ENCODE measurements at regions not wholly inside any gene's neighbourhood (a gene's known extent, or its start where the extent isn't known, plus 50 kb on each side); places are given as distances from the start of the nearest gene placed in this dataset.
"Not testable (repeated sequence)": the region's sequence is repeated elsewhere in the genome, so short reads cannot be mapped to it uniquely, and the experiment has no call there.

DNA sequence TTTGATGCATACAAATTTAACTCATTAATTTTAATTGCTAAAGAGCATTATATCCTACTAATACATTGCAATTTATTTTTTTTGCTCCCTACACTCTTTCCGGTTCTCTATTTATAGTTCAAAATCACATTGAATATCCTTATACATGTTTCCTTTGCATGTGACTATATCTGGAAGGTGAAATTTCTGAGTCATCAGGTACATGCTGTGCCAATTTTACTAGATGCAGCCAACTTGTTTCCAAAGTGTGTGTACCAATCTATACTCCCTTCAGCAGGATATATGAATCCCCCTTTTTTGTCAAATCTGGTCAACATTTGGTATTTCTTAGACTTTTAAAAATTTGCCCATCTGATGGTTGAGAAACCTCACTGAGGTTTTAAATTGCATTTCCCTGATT lies 602.9 kb upstream of the CAMK1G start:
- H3K9ac ChIP-seq (ENCODE audit: low read length in 3 of 3): no peak overlapping the region
- H3K4me3 ChIP-seq (ENCODE audit: low read length in 3 of 3): no peak overlapping the region
- intact Hi-C loops (cut with DNase I): no loop called here
- TF ChIP-seq, protein P1, sequence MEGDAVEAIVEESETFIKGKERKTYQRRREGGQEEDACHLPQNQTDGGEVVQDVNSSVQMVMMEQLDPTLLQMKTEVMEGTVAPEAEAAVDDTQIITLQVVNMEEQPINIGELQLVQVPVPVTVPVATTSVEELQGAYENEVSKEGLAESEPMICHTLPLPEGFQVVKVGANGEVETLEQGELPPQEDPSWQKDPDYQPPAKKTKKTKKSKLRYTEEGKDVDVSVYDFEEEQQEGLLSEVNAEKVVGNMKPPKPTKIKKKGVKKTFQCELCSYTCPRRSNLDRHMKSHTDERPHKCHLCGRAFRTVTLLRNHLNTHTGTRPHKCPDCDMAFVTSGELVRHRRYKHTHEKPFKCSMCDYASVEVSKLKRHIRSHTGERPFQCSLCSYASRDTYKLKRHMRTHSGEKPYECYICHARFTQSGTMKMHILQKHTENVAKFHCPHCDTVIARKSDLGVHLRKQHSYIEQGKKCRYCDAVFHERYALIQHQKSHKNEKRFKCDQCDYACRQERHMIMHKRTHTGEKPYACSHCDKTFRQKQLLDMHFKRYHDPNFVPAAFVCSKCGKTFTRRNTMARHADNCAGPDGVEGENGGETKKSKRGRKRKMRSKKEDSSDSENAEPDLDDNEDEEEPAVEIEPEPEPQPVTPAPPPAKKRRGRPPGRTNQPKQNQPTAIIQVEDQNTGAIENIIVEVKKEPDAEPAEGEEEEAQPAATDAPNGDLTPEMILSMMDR (IDR thresholded peaks at IDR 0.05; ENCODE audit: borderline replicate concordance, extremely low read depth, insufficient read depth): no peak
- H3K36me3 ChIP-seq (ENCODE audit: control insufficient read depth in 2 of 3, insufficient read depth in 3 of 3, low read length in 3 of 3): no peaks in the 10 kb centered on the region
- H3K27me3 ChIP-seq (ENCODE audit: control insufficient read depth, insufficient read depth, low read length): no peaks in the 10 kb centered on the region
- FAIRE-seq: no peak
- no peaks in the 10 kb centered on the region for H3K4me1 ChIP-seq (ENCODE audit: control insufficient read depth in 2 of 3, insufficient read depth in 2 of 3, low read depth in 1 of 3, low read length in 3 of 3)
- DNase-seq: no peak
- no peaks in the 10 kb centered on the region for H3K9me3 ChIP-seq (ENCODE audit: control insufficient read depth in 2 of 3, insufficient read depth in 1 of 3, low read length in 3 of 3)
- H3K27ac ChIP-seq (ENCODE audit: low read depth in 2 of 2, low read length in 2 of 2): no peak overlapping the region

DNA sequence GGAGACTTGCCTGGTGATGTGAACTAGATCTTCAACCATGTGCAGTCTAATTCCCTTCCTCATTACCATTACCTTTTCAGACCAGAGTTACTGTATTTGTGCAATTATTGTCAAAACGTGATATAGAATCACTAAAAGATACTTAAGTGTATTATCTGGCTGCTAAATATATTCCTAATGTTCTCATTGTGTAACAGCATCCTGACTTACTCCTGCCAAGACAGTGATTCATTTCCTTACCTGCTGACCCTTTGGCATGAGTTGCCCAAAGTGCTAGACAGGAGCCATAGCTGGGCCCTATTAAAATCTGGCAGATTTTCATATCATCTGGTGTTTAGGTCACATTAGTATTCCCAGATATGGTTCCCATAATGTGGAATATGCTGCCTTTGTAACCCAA lies 598.3 kb upstream of the CAMK1G start:
- H3K4me3 ChIP-seq (ENCODE audit: low read length in 3 of 3): no peak overlapping the region
- TF ChIP-seq, protein P1 (IDR thresholded peaks at IDR 0.05; ENCODE audit: borderline replicate concordance, extremely low read depth, insufficient read depth): no peak
- H3K4me1 ChIP-seq (ENCODE audit: control insufficient read depth in 2 of 3, insufficient read depth in 2 of 3, low read depth in 1 of 3, low read length in 3 of 3): no peaks in the 10 kb centered on the region
- intact Hi-C loops (cut with DNase I): no loop called here
- H3K9ac ChIP-seq (ENCODE audit: low read length in 3 of 3): no peak overlapping the region
- no peaks in the 10 kb centered on the region for H3K9me3 ChIP-seq (ENCODE audit: control insufficient read depth in 2 of 3, insufficient read depth in 1 of 3, low read length in 3 of 3)
- H3K36me3 ChIP-seq (ENCODE audit: control insufficient read depth in 2 of 3, insufficient read depth in 3 of 3, low read length in 3 of 3): no peaks in the 10 kb centered on the region
- FAIRE-seq (no peak), DNase-seq (no peak)
- no peak overlapping the region for H3K27ac ChIP-seq (ENCODE audit: low read depth in 2 of 2, low read length in 2 of 2)
- H3K27me3 ChIP-seq (ENCODE audit: control insufficient read depth, insufficient read depth, low read length): no peaks in the 10 kb centered on the region

DNA sequence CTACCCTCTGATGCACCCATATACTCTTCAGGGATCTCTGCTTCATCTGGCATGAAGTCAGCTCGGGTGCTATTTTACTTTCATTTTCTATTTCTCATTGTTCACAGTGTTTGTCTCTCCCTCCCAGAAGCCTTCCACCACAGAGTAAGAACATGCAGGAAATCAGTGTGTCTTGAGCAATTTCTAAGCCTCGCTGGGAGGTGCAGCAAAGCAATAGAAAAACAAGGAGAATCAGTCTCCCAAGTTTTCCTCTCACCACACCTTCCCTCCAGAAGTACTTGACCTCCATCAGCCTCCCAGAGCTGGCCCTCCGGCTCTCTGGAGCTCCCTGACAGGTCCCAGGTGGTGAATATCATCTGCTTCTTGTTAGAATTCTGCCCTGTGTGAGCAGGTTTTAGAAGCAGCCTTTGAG lies 594.7 kb upstream of the CAMK1G start:
- no peak overlapping the region for H3K27ac ChIP-seq (ENCODE audit: low read depth in 2 of 2, low read length in 2 of 2)
- DNase-seq: peak in 4 of 5 donors; percentile 31 to 73 (median 58)
- TF ChIP-seq, protein P1 (IDR thresholded peaks at IDR 0.05; ENCODE audit: borderline replicate concordance, extremely low read depth, insufficient read depth): no peak
- FAIRE-seq: no peak
- H3K36me3 ChIP-seq (ENCODE audit: control insufficient read depth in 2 of 3, insufficient read depth in 3 of 3, low read length in 3 of 3): no peaks in the 10 kb centered on the region
- no peaks in the 10 kb centered on the region for H3K27me3 ChIP-seq (ENCODE audit: control insufficient read depth, insufficient read depth, low read length)
- peak overlapping the region; percentile 34 to 68 (median 45) for H3K9ac ChIP-seq (ENCODE audit: low read length in 3 of 3)
- peak overlapping the region; percentile 53 to 69 (median 68) for H3K4me3 ChIP-seq (ENCODE audit: low read length in 3 of 3)
- H3K4me1 ChIP-seq (ENCODE audit: control insufficient read depth in 2 of 3, insufficient read depth in 2 of 3, low read depth in 1 of 3, low read length in 3 of 3): no peaks in the 10 kb centered on the region
- intact Hi-C loops (cut with DNase I): no loop called here
- H3K9me3 ChIP-seq (ENCODE audit: control insufficient read depth in 2 of 3, insufficient read depth in 1 of 3, low read length in 3 of 3): no peaks in the 10 kb centered on the region

DNA sequence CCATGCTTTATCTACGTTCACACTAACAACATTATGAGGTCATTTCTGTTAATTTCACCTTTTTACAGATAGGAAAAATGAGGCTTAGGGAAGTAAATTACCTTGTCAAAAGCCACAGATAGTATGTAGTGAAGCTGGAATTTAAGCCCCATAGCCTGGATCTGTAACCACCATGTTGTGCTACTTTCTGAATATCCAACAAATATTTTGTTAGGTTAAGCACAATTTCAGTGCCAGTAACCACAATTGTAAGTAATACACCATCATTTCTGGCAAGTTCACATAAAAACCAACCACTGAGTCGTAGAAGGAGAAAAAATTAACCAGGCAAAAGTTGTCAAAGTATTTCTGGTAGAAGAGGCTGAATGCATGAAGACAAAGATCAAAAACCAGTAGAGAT lies 593.1 kb upstream of the CAMK1G start:
- H3K9me3 ChIP-seq (ENCODE audit: control insufficient read depth in 2 of 3, insufficient read depth in 1 of 3, low read length in 3 of 3): no peaks in the 10 kb centered on the region
- H3K9ac ChIP-seq (ENCODE audit: low read length in 3 of 3): no peak overlapping the region
- intact Hi-C loops (cut with DNase I): no loop called here
- H3K36me3 ChIP-seq (ENCODE audit: control insufficient read depth in 2 of 3, insufficient read depth in 3 of 3, low read length in 3 of 3): no peaks in the 10 kb centered on the region
- no peak for DNase-seq
- FAIRE-seq: no peak
- no peak overlapping the region for H3K27ac ChIP-seq (ENCODE audit: low read depth in 2 of 2, low read length in 2 of 2)
- TF ChIP-seq, protein P1 (IDR thresholded peaks at IDR 0.05; ENCODE audit: borderline replicate concordance, extremely low read depth, insufficient read depth): no peak
- H3K4me1 ChIP-seq (ENCODE audit: control insufficient read depth in 2 of 3, insufficient read depth in 2 of 3, low read depth in 1 of 3, low read length in 3 of 3): no peaks in the 10 kb centered on the region
- H3K27me3 ChIP-seq (ENCODE audit: control insufficient read depth, insufficient read depth, low read length): no peaks in the 10 kb centered on the region
- H3K4me3 ChIP-seq (ENCODE audit: low read length in 3 of 3): no peak overlapping the region

DNA sequence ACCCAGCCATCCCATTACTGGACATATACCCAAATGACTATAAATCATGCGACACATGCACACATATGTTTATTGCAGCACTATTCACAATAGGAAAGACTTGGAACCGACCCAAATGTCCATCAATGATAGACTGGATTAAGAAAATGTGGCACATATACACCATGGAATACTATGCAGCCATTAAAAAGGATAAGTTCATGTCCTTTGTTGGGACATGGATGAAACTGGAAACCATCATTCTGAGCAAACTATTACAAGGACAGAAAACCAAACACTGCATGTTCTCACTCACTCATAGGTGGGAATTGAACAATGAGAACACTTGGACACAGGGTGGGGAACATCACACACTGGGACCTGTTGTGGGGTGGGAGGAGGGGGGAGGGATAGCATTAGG lies 586.5 kb upstream of the CAMK1G start:
- H3K4me3 ChIP-seq (ENCODE audit: low read length in 3 of 3); H3K9me3 ChIP-seq (ENCODE audit: control insufficient read depth in 2 of 3, insufficient read depth in 1 of 3, low read length in 3 of 3); H3K36me3 ChIP-seq (ENCODE audit: control insufficient read depth in 2 of 3, insufficient read depth in 3 of 3, low read length in 3 of 3); H3K4me1 ChIP-seq (ENCODE audit: control insufficient read depth in 2 of 3, insufficient read depth in 2 of 3, low read depth in 1 of 3, low read length in 3 of 3); FAIRE-seq; H3K27ac ChIP-seq (ENCODE audit: low read depth in 2 of 2, low read length in 2 of 2); H3K27me3 ChIP-seq (ENCODE audit: control insufficient read depth, insufficient read depth, low read length); DNase-seq; H3K9ac ChIP-seq (ENCODE audit: low read length in 3 of 3); intact Hi-C loops (cut with DNase I): not testable (repeated sequence)
